ENCODE measurements at regions not wholly inside any gene's neighbourhood (a gene's known extent, or its start where the extent isn't known, plus 50 kb on each side); places are given as distances from the start of the nearest gene placed in this dataset.
"Not testable (repeated sequence)": the region's sequence is repeated elsewhere in the genome, so short reads cannot be mapped to it uniquely, and the experiment has no call there.

- ChIA-PET CTCF (interaction anchor here (0.6 kb wide), 1 partner anchor 682 kb away, joined by 4 read pairs; no protein-coding TSS in a partner anchor), POLR2A (no interaction called here)
- no TSS peak for BruUV-seq (replicated peaks)
- H3K4me1 ChIP-seq (ENCODE audit: control insufficient read depth, insufficient read depth, low read length) = no peaks in the 10 kb centered on the region
- H3K36me3 ChIP-seq (ENCODE audit: control insufficient read depth, insufficient read depth, low read length) = no peaks in the 10 kb centered on the region
- no peak for TF ChIP-seq POLR2AphosphoS5 (IDR thresholded peaks at IDR 0.05; ENCODE audit: low read depth, low read length)
- TF ChIP-seq, protein P1, sequence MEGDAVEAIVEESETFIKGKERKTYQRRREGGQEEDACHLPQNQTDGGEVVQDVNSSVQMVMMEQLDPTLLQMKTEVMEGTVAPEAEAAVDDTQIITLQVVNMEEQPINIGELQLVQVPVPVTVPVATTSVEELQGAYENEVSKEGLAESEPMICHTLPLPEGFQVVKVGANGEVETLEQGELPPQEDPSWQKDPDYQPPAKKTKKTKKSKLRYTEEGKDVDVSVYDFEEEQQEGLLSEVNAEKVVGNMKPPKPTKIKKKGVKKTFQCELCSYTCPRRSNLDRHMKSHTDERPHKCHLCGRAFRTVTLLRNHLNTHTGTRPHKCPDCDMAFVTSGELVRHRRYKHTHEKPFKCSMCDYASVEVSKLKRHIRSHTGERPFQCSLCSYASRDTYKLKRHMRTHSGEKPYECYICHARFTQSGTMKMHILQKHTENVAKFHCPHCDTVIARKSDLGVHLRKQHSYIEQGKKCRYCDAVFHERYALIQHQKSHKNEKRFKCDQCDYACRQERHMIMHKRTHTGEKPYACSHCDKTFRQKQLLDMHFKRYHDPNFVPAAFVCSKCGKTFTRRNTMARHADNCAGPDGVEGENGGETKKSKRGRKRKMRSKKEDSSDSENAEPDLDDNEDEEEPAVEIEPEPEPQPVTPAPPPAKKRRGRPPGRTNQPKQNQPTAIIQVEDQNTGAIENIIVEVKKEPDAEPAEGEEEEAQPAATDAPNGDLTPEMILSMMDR (IDR thresholded peaks at IDR 0.05) = no peak
- TF ChIP-seq TCF7L2 (IDR thresholded peaks at IDR 0.05; ENCODE audit: low read depth, low read length) = no peak
- TF ChIP-seq, protein P2, sequence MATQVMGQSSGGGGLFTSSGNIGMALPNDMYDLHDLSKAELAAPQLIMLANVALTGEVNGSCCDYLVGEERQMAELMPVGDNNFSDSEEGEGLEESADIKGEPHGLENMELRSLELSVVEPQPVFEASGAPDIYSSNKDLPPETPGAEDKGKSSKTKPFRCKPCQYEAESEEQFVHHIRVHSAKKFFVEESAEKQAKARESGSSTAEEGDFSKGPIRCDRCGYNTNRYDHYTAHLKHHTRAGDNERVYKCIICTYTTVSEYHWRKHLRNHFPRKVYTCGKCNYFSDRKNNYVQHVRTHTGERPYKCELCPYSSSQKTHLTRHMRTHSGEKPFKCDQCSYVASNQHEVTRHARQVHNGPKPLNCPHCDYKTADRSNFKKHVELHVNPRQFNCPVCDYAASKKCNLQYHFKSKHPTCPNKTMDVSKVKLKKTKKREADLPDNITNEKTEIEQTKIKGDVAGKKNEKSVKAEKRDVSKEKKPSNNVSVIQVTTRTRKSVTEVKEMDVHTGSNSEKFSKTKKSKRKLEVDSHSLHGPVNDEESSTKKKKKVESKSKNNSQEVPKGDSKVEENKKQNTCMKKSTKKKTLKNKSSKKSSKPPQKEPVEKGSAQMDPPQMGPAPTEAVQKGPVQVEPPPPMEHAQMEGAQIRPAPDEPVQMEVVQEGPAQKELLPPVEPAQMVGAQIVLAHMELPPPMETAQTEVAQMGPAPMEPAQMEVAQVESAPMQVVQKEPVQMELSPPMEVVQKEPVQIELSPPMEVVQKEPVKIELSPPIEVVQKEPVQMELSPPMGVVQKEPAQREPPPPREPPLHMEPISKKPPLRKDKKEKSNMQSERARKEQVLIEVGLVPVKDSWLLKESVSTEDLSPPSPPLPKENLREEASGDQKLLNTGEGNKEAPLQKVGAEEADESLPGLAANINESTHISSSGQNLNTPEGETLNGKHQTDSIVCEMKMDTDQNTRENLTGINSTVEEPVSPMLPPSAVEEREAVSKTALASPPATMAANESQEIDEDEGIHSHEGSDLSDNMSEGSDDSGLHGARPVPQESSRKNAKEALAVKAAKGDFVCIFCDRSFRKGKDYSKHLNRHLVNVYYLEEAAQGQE (IDR thresholded peaks at IDR 0.05; ENCODE audit: insufficient read depth in 1 of 2, low read depth in 2 of 2, low read length in 1 of 2) = no peak
- no peak for TF ChIP-seq SIN3A (IDR thresholded peaks at IDR 0.05; ENCODE audit: borderline replicate concordance, insufficient read depth, low read depth, low read length)
- intact Hi-C loops (cut with micrococcal nuclease; ENCODE audit: unreplicated experiment) = no loop called here
- ATAC-seq (no peak), DNase-seq (ENCODE audit: low read depth, low spot score) (no peak)
- in situ Hi-C loops (cut with HindIII; ENCODE audit: low pct_unique_long_range_greater_than_20kb, low sequenced_read_pairs) = no loop called here
- H3K9me3 ChIP-seq (ENCODE audit: control insufficient read depth, insufficient read depth, low read depth, low read length) = no peaks in the 10 kb centered on the region
- H3K4me3 ChIP-seq (ENCODE audit: low read depth in 2 of 2, low read length in 2 of 2) = no peak overlapping the region
- H3K27ac ChIP-seq (ENCODE audit: low read length) = no peak overlapping the region
- no peaks in the 10 kb centered on the region for H3K27me3 ChIP-seq (ENCODE audit: control insufficient read depth, insufficient read depth, low read length)
Measured at GRCh38 chr5:51696122-51696521, 312.9 kb downstream of the ISL1 start.

- H3K4me3 ChIP-seq (ENCODE audit: low read depth in 2 of 2, low read length in 2 of 2); H3K36me3 ChIP-seq (ENCODE audit: control insufficient read depth, insufficient read depth, low read length); H3K9me3 ChIP-seq (ENCODE audit: control insufficient read depth, insufficient read depth, low read depth, low read length); BruUV-seq (replicated peaks); H3K27ac ChIP-seq (ENCODE audit: low read length); POLR2A ChIA-PET; CTCF ChIA-PET; ATAC-seq; H3K27me3 ChIP-seq (ENCODE audit: control insufficient read depth, insufficient read depth, low read length); H3K4me1 ChIP-seq (ENCODE audit: control insufficient read depth, insufficient read depth, low read length); in situ Hi-C loops (cut with HindIII; ENCODE audit: low pct_unique_long_range_greater_than_20kb, low sequenced_read_pairs); DNase-seq (ENCODE audit: low read depth, low spot score); intact Hi-C loops (cut with micrococcal nuclease; ENCODE audit: unreplicated experiment): not testable (repeated sequence)
Measured at GRCh38 chr5:51702046-51702445, 318.8 kb downstream of the ISL1 start.

GRCh38 chr5:51712201-51712600 lies 329.0 kb downstream of the ISL1 start:
- H3K4me1 ChIP-seq (ENCODE audit: control insufficient read depth, insufficient read depth, low read length) = no peaks in the 10 kb centered on the region
- TF ChIP-seq, protein P1 (IDR thresholded peaks at IDR 0.05) = no peak
- TF ChIP-seq, protein P2 (IDR thresholded peaks at IDR 0.05; ENCODE audit: insufficient read depth in 1 of 2, low read depth in 2 of 2, low read length in 1 of 2) = no peak
- TF ChIP-seq SIN3A (IDR thresholded peaks at IDR 0.05; ENCODE audit: borderline replicate concordance, insufficient read depth, low read depth, low read length) (no peak), POLR2AphosphoS5 (IDR thresholded peaks at IDR 0.05; ENCODE audit: low read depth, low read length) (no peak), TCF7L2 (IDR thresholded peaks at IDR 0.05; ENCODE audit: low read depth, low read length) (no peak)
- no peaks in the 10 kb centered on the region for H3K9me3 ChIP-seq (ENCODE audit: control insufficient read depth, insufficient read depth, low read depth, low read length)
- ATAC-seq = no peak
- H3K36me3 ChIP-seq (ENCODE audit: control insufficient read depth, insufficient read depth, low read length) = no peaks in the 10 kb centered on the region
- DNase-seq (ENCODE audit: low read depth, low spot score) = no peak
- no TSS peak for BruUV-seq (replicated peaks)
- no peak overlapping the region for H3K27ac ChIP-seq (ENCODE audit: low read length)
- ChIA-PET CTCF (no interaction called here), POLR2A (no interaction called here)
- intact Hi-C loops (cut with micrococcal nuclease; ENCODE audit: unreplicated experiment) = no loop called here
- no peaks in the 10 kb centered on the region for H3K27me3 ChIP-seq (ENCODE audit: control insufficient read depth, insufficient read depth, low read length)
- in situ Hi-C loops (cut with HindIII; ENCODE audit: low pct_unique_long_range_greater_than_20kb, low sequenced_read_pairs) = no loop called here
- no peak overlapping the region for H3K4me3 ChIP-seq (ENCODE audit: low read depth in 2 of 2, low read length in 2 of 2)

- POLR2A ChIA-PET; H3K27me3 ChIP-seq (ENCODE audit: control insufficient read depth, insufficient read depth, low read length); BruUV-seq (replicated peaks); ATAC-seq; DNase-seq (ENCODE audit: low read depth, low spot score); in situ Hi-C loops (cut with HindIII; ENCODE audit: low pct_unique_long_range_greater_than_20kb, low sequenced_read_pairs); H3K27ac ChIP-seq (ENCODE audit: low read length); H3K4me1 ChIP-seq (ENCODE audit: control insufficient read depth, insufficient read depth, low read length); H3K4me3 ChIP-seq (ENCODE audit: low read depth in 2 of 2, low read length in 2 of 2); H3K9me3 ChIP-seq (ENCODE audit: control insufficient read depth, insufficient read depth, low read depth, low read length); intact Hi-C loops (cut with micrococcal nuclease; ENCODE audit: unreplicated experiment); CTCF ChIA-PET; H3K36me3 ChIP-seq (ENCODE audit: control insufficient read depth, insufficient read depth, low read length): not testable (repeated sequence)
Measured at GRCh38 chr5:51715445-51715844, 332.2 kb downstream of the ISL1 start.

Measured in Panc1 (cell line).